ENCODE measurements at regions not wholly inside any gene's neighbourhood (a gene's known extent, or its start where the extent isn't known, plus 50 kb on each side); places are given as distances from the start of the nearest gene placed in this dataset.

GRCh38 chr21:27513016-27513415 lies 546.1 kb upstream of the ADAMTS5 start:
- Histone ChIP-seq H3K4me2 (ENCODE audit: insufficient read depth, low read length) (no peak overlapping the region), H3K4me3 (no peak overlapping the region), H3K27me3 (ENCODE audit: control insufficient read depth in 2 of 2, insufficient read depth in 2 of 2, low read length in 2 of 2) (no peaks in the 10 kb centered on the region), H3K36me3 (ENCODE audit: control insufficient read depth, insufficient read depth, low read length) (no peaks in the 10 kb centered on the region), H3K79me2 (ENCODE audit: control insufficient read depth, insufficient read depth, low read length) (no peaks in the 10 kb centered on the region), H3K9me3 (replicated peaks; ENCODE audit: control insufficient read depth, insufficient read depth, low read depth, low read length) (no peaks in the 10 kb centered on the region; the same call in 1 of the 2 replicates), H3K4me1 (replicated peaks in 1 of 2; ENCODE audit: control insufficient read depth in 2 of 2, insufficient read depth in 2 of 2, low read length in 2 of 2) (no peaks in the 10 kb centered on the region), H3K27ac (ENCODE audit: extremely low read depth, low read depth, low read length) (no peak overlapping the region), H2AFZ (ENCODE audit: low read depth, low read length) (no peak overlapping the region), H4K20me1 (replicated peaks; ENCODE audit: control insufficient read depth, insufficient read depth, low read length) (no peaks in the 10 kb centered on the region), H3K9me1 (ENCODE audit: control insufficient read depth, insufficient read depth, low read length) (no peaks in the 10 kb centered on the region), H3K9ac (ENCODE audit: insufficient read depth in 1 of 2, low read depth in 2 of 2, low read length in 2 of 2) (no peak overlapping the region)
- no TSS peak for BruUV-seq (replicated peaks)
- TF ChIP-seq SRSF1 (IDR thresholded peaks at IDR 0.05; ENCODE audit: low read depth, low read length) (no peak), LARP7 (IDR thresholded peaks at IDR 0.05) (no peak), PRDM10 (IDR thresholded peaks at IDR 0.05; ENCODE audit: partially characterized antibody) (no peak), ZNF449 (CRISPR knock-in tag; IDR thresholded peaks at IDR 0.05) (no peak), NRF1 (conservative IDR thresholded peaks at IDR 0.05 in 1 of 2, IDR thresholded peaks at IDR 0.05 in 1 of 2) (no peak)
- in situ Hi-C loops (cut with MboI) (no loop called here), intact Hi-C loops (cut with micrococcal nuclease) (no loop called here)
- ChIA-PET POLR2A (interaction anchor here (0.6 kb wide), 1 partner anchor 1097 kb away, joined by 4 read pairs; no protein-coding TSS in a partner anchor), CTCF (ENCODE audit: low intra/inter-chr PET ratio) (no interaction called here)
- DNase-seq (ENCODE audit: extremely low read depth in 1 of 4, low spot score in 3 of 4) (no peak), ATAC-seq (no peak), FAIRE-seq (no peak)
- 5% methylated on average over 1 of the region's 1 CpG for WGBS (ENCODE audit: insufficient coverage, low coverage, missing lambda C conversion rate)
